HL-60 (cell line): ENCODE measurements at regions not wholly inside any gene's neighbourhood (a gene's known extent, or its start where the extent isn't known, plus 50 kb on each side); places are given as distances from the start of the nearest gene placed in this dataset.

ENCODE experiments used
- DNase-seq, 2 experiments: peaks; one replicate each; pipeline ENCODE4 v3.0.0-alpha.2; 2010 to 2020; ENCODE audit warnings: low read depth in 1 of 2, low spot score in 1 of 2
- H3K27ac ChIP-seq: fragments of 250-450 bp; sonication (Bioruptor Pico); replicated peaks from 2 replicates; pipeline ENCODE4 v1.5.1; 2020; ENCODE audit warnings: mild to moderate bottlenecking, moderate library complexity
- H3K27me3 ChIP-seq: fragments of 250-450 bp; sonication (Bioruptor Pico); 2 replicates; pipeline ENCODE4 v1.5.1; 2021; ENCODE audit warnings: mild to moderate bottlenecking, moderate library complexity; ENCODE audit not compliant: insufficient read depth, poor library complexity, severe bottlenecking
- H3K4me3 ChIP-seq: replicated peaks from 2 replicates; pipeline ENCODE4 v1.5.1; 2011; ENCODE audit warnings: mild to moderate bottlenecking, control low read depth, low read length; ENCODE audit not compliant: insufficient read depth
- GABPA ChIP-seq: IDR thresholded peaks from 2 replicates; pipeline ENCODE4 v1.6.1; 2012; ENCODE audit warnings: low read depth
- POLR2AphosphoS5 ChIP-seq: IDR thresholded peaks from 2 replicates; pipeline ENCODE4 v1.6.1; 2012; ENCODE audit warnings: low read depth
- SPI1 ChIP-seq: IDR thresholded peaks from 2 replicates; pipeline ENCODE4 v1.6.1; 2012; ENCODE audit warnings: low read depth, mild to moderate bottlenecking, borderline replicate concordance
- TF ChIP-seq, protein P1 (sequence below): IDR thresholded peaks from one replicate; pipeline ENCODE4 v1.5.1; 2011; ENCODE audit warnings: low read length, control low read depth, inconsistent platforms; ENCODE audit not compliant: insufficient read depth
- TF ChIP-seq, protein P2 (sequence below): IDR thresholded peaks from 2 replicates; pipeline ENCODE4 v1.6.1; 2012; ENCODE audit warnings: low read depth; ENCODE audit not compliant: insufficient replicate concordance

DNA sequence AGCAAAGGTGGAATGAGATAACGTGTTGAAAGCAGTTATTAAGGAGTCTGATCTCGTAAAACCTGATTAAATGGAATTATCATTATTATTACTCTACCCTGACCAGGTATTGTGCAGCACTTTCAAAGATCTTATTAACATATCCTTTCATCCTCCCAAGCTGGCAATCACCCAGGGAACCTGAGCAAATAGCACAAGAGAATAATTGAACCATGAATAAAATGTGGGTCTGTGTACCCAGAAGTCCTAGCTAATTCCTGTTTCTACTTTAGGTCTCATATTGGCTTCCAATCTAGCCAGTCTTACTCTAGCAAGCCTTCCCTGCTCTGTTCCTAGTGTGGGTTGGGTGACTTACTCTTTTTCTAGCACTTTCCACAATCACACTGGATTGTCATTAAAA, 162.2 kb upstream of the STK32A start:
- Histone ChIP-seq H3K27ac (no peak overlapping the region), H3K4me3 (no peak overlapping the region), H3K27me3 (no peaks in the 10 kb centered on the region)
- TF ChIP-seq, protein P1, sequence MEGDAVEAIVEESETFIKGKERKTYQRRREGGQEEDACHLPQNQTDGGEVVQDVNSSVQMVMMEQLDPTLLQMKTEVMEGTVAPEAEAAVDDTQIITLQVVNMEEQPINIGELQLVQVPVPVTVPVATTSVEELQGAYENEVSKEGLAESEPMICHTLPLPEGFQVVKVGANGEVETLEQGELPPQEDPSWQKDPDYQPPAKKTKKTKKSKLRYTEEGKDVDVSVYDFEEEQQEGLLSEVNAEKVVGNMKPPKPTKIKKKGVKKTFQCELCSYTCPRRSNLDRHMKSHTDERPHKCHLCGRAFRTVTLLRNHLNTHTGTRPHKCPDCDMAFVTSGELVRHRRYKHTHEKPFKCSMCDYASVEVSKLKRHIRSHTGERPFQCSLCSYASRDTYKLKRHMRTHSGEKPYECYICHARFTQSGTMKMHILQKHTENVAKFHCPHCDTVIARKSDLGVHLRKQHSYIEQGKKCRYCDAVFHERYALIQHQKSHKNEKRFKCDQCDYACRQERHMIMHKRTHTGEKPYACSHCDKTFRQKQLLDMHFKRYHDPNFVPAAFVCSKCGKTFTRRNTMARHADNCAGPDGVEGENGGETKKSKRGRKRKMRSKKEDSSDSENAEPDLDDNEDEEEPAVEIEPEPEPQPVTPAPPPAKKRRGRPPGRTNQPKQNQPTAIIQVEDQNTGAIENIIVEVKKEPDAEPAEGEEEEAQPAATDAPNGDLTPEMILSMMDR, result no peak
- TF ChIP-seq SPI1, result no peak
- TF ChIP-seq, protein P2, sequence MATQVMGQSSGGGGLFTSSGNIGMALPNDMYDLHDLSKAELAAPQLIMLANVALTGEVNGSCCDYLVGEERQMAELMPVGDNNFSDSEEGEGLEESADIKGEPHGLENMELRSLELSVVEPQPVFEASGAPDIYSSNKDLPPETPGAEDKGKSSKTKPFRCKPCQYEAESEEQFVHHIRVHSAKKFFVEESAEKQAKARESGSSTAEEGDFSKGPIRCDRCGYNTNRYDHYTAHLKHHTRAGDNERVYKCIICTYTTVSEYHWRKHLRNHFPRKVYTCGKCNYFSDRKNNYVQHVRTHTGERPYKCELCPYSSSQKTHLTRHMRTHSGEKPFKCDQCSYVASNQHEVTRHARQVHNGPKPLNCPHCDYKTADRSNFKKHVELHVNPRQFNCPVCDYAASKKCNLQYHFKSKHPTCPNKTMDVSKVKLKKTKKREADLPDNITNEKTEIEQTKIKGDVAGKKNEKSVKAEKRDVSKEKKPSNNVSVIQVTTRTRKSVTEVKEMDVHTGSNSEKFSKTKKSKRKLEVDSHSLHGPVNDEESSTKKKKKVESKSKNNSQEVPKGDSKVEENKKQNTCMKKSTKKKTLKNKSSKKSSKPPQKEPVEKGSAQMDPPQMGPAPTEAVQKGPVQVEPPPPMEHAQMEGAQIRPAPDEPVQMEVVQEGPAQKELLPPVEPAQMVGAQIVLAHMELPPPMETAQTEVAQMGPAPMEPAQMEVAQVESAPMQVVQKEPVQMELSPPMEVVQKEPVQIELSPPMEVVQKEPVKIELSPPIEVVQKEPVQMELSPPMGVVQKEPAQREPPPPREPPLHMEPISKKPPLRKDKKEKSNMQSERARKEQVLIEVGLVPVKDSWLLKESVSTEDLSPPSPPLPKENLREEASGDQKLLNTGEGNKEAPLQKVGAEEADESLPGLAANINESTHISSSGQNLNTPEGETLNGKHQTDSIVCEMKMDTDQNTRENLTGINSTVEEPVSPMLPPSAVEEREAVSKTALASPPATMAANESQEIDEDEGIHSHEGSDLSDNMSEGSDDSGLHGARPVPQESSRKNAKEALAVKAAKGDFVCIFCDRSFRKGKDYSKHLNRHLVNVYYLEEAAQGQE, result no peak
- no peak for TF ChIP-seq POLR2AphosphoS5
- no peak for TF ChIP-seq GABPA
- no peak for DNase-seq

- Histone ChIP-seq H3K4me3 (no peak overlapping the region), H3K27ac (no peak overlapping the region), H3K27me3 (no peaks in the 10 kb centered on the region)
- TF ChIP-seq SPI1, result no peak
- DNase-seq, result no peak
Observed at GRCh38 chr5:147073098-147073497, 161.7 kb upstream of the STK32A start.

DNA sequence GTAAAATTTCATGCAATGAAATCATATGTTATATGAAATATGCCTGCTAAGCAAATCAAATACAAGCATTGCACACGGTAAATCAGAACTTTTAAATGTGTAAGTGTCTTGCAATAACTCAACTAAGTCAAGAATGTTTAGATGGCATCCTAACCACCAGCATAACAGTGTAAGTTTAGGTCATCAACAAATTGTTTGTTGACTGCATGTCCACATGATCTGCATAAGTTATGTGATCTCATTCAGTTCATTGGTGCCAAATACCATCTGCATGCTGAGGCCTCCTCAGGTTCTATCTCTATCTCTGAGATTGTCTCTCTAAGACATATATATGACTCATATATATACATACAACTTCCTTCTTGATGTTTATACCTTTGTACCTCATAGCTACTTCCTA, 159.6 kb upstream of the STK32A start:
- no peak for DNase-seq
- TF ChIP-seq POLR2AphosphoS5 (no peak), SPI1 (no peak), GABPA (no peak)
- TF ChIP-seq, protein P1, result no peak
- TF ChIP-seq, protein P2, result no peak
- no peaks in the 10 kb centered on the region for H3K27me3 ChIP-seq
- no peak overlapping the region for H3K27ac ChIP-seq
- H3K4me3 ChIP-seq, result no peak overlapping the region

- Histone ChIP-seq H3K27me3 (no peaks in the 10 kb centered on the region), H3K4me3 (no peak overlapping the region), H3K27ac (no peak overlapping the region)
- no peak for DNase-seq
- TF ChIP-seq GABPA, result no peak
- TF ChIP-seq, protein P1, result no peak
- TF ChIP-seq POLR2AphosphoS5, result no peak
- no peak for TF ChIP-seq SPI1
- TF ChIP-seq, protein P2, result no peak
Observed at GRCh38 chr5:147080391-147080790, 154.4 kb upstream of the STK32A start.
